Activated CD4-positive, alpha-beta T cell treated with anti-CD3 and anti-CD28 coated beads, Interleukin-2, amount 50 U/mL, for 1 hour (primary cell): ENCODE measurements at regions not wholly inside any gene's neighbourhood (a gene's known extent, or its start where the extent isn't known, plus 50 kb on each side); places are given as distances from the start of the nearest gene placed in this dataset.

Experiments
- DNase-seq: peaks from one replicate; pipeline ENCODE4 v3.0.0-alpha.2; 2020

GRCh38 chr4:124514588-124514987, 197.9 kb downstream of the ANKRD50 start:
- DNase-seq: no peak

- DNase-seq: no peak
Observed at GRCh38 chr4:124515591-124515990, 196.9 kb downstream of the ANKRD50 start.

- no peak for DNase-seq
Observed at GRCh38 chr4:124519196-124519595, 193.3 kb downstream of the ANKRD50 start.

GRCh38 chr4:124523816-124524215, 188.7 kb downstream of the ANKRD50 start:
- no peak for DNase-seq

- no peak for DNase-seq
Observed at GRCh38 chr4:124525524-124525923, 187.0 kb downstream of the ANKRD50 start.

GRCh38 chr4:124526331-124526730, 186.2 kb downstream of the ANKRD50 start:
- no peak for DNase-seq

- DNase-seq: no peak
Observed at GRCh38 chr4:124526769-124527168, 185.8 kb downstream of the ANKRD50 start.

- no peak for DNase-seq
Observed at GRCh38 chr4:124527364-124527763, 185.2 kb downstream of the ANKRD50 start.

GRCh38 chr4:124529131-124529530, 183.4 kb downstream of the ANKRD50 start:
- DNase-seq: no peak

- no peak for DNase-seq
Observed at GRCh38 chr4:124530464-124531077, 182.0 kb downstream of the ANKRD50 start.

- no peak for DNase-seq
Observed at GRCh38 chr4:124534131-124534530, 178.4 kb downstream of the ANKRD50 start.

GRCh38 chr4:124535003-124535402, 177.5 kb downstream of the ANKRD50 start:
- DNase-seq: no peak

- no peak for DNase-seq
Observed at GRCh38 chr4:124536946-124537345, 175.6 kb downstream of the ANKRD50 start.

- DNase-seq: no peak
Observed at GRCh38 chr4:124537971-124538370, 174.6 kb downstream of the ANKRD50 start.

- no peak for DNase-seq
Observed at GRCh38 chr4:124540014-124540413, 172.5 kb downstream of the ANKRD50 start.

GRCh38 chr4:124541652-124542420, 170.7 kb downstream of the ANKRD50 start:
- DNase-seq: no peak

GRCh38 chr4:124555959-124556358, 156.6 kb downstream of the ANKRD50 start:
- DNase-seq: no peak

- DNase-seq: no peak
Observed at GRCh38 chr4:124564121-124564520, 148.4 kb downstream of the ANKRD50 start.

GRCh38 chr4:124565371-124565770, 147.2 kb downstream of the ANKRD50 start:
- no peak for DNase-seq

GRCh38 chr4:124566030-124566429, 146.5 kb downstream of the ANKRD50 start:
- no peak for DNase-seq

- no peak for DNase-seq
Observed at GRCh38 chr4:124573056-124573455, 139.5 kb downstream of the ANKRD50 start.

- no peak for DNase-seq
Observed at GRCh38 chr4:124579896-124580295, 132.6 kb downstream of the ANKRD50 start.

GRCh38 chr4:124583797-124584196, 128.7 kb downstream of the ANKRD50 start:
- no peak for DNase-seq

GRCh38 chr4:124589786-124590185, 122.7 kb downstream of the ANKRD50 start:
- DNase-seq: no peak

- DNase-seq: no peak
Observed at GRCh38 chr4:124590480-124590879, 122.1 kb downstream of the ANKRD50 start.
